Mammary epithelial cell (primary cell): ENCODE measurements at regions not wholly inside any gene's neighbourhood (a gene's known extent, or its start where the extent isn't known, plus 50 kb on each side); places are given as distances from the start of the nearest gene placed in this dataset.

Source experiments
- EZH2 ChIP-seq: IDR thresholded peaks from 2 replicates; pipeline ENCODE4 v1.6.1; 2012; ENCODE audit warnings: low read length, inconsistent platforms, borderline replicate concordance
- TF ChIP-seq, protein P1 (sequence below), 2 donors: IDR thresholded peaks in 1 of 2; conservative IDR thresholded peaks in 1 of 2; 2 replicates each; pipeline ENCODE4 v1.5.1; 2011 to 2012; ENCODE audit warnings: inconsistent platforms in 2 of 2, low read length in 2 of 2, mild to moderate bottlenecking in 2 of 2, control low read depth in 1 of 2, low read depth in 1 of 2; ENCODE audit not compliant: insufficient read depth in 1 of 2; ENCODE audit errors: extremely low read depth in 1 of 2

DNA sequence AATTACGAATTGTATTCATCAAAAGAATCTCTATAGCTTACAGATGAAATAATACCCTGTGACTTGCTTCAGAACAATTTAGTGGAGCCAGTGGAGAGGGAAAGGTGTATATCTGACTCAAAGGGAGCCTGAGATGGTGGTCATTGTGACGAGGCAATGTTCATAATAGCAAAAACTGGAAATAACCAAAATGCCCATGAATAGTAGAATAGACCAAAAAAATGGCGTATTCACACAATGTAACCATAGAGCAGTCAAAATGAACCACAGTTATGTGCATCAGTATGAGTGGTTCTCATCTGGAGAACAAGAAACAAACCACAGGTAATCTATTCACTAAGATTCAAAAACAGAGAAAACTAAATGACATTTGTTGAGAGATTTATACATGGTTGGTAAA lies 125.3 kb upstream of the CLNK start:
- TF ChIP-seq EZH2, result no peak
- TF ChIP-seq, protein P1, sequence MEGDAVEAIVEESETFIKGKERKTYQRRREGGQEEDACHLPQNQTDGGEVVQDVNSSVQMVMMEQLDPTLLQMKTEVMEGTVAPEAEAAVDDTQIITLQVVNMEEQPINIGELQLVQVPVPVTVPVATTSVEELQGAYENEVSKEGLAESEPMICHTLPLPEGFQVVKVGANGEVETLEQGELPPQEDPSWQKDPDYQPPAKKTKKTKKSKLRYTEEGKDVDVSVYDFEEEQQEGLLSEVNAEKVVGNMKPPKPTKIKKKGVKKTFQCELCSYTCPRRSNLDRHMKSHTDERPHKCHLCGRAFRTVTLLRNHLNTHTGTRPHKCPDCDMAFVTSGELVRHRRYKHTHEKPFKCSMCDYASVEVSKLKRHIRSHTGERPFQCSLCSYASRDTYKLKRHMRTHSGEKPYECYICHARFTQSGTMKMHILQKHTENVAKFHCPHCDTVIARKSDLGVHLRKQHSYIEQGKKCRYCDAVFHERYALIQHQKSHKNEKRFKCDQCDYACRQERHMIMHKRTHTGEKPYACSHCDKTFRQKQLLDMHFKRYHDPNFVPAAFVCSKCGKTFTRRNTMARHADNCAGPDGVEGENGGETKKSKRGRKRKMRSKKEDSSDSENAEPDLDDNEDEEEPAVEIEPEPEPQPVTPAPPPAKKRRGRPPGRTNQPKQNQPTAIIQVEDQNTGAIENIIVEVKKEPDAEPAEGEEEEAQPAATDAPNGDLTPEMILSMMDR (conservative IDR thresholded peaks at IDR 0.05 in 1 of 2, IDR thresholded peaks at IDR 0.05 in 1 of 2; ENCODE audit: extremely low read depth in 1 of 2, insufficient read depth in 1 of 2, low read depth in 1 of 2, low read length in 2 of 2), result no peak
